Ovary (tissue), 7 donors: ENCODE measurements at regions not wholly inside any gene's neighbourhood (a gene's known extent, or its start where the extent isn't known, plus 50 kb on each side); places are given as distances from the start of the nearest gene placed in this dataset.

Experiments used
- DNase-seq, 5 donors: peaks; one replicate each; pipeline ENCODE4 v3.0.0-alpha.2; 2019 to 2020
- H3K27ac ChIP-seq, 2 donors: fragments of 200-600 bp; one replicate each; pipeline versions ENCODE4 v1.5.1 to v1.8.0; 2019 to 2022
- H3K27me3 ChIP-seq: fragments of 200-600 bp; one replicate; pipeline ENCODE4 v1.8.0; 2022
- H3K36me3 ChIP-seq: fragments of 200-600 bp; sonication (generic); one replicate; pipeline ENCODE4 v1.5.1; 2019
- H3K4me1 ChIP-seq: one replicate; pipeline ENCODE4 v1.8.1; 2013; ENCODE audit warnings: mild to moderate bottlenecking, moderate library complexity; ENCODE audit not compliant: insufficient read depth
- H3K4me3 ChIP-seq: fragments of 200-600 bp; sonication (generic); one replicate; pipeline ENCODE4 v1.5.1; 2017
- H3K9me3 ChIP-seq, 2 donors: fragments of 200-600 bp in 1 of 2; sonication (generic) in 1 of 2; one replicate each; pipeline versions ENCODE4 v1.5.1 to v1.8.1; 2013 to 2019; ENCODE audit warnings: mild to moderate bottlenecking in 1 of 2, moderate library complexity in 1 of 2
- CTCF ChIP-seq, 3 donors: fragments of 450-650 bp in 2 of 3; fragments of 200-600 bp in 1 of 3; IDR thresholded peaks; one replicate each; pipeline versions ENCODE4 v1.5.1 to v1.8.0; 2016 to 2022; ENCODE audit warnings: antibody characterized with exemption in 3 of 3, mild to moderate bottlenecking in 1 of 3
- EP300 ChIP-seq: sonication (generic); formaldehyde crosslinking; IDR thresholded peaks from one replicate; pipeline ENCODE4 v1.6.1; 2017; ENCODE audit warnings: antibody characterized with exemption
- POLR2A ChIP-seq: fragments of 450-650 bp; IDR thresholded peaks from one replicate; pipeline ENCODE4 v1.6.1; 2017; ENCODE audit warnings: antibody characterized with exemption, mild to moderate bottlenecking, moderate library complexity
- whole genome bisulfite sequencing, 3 donors: extraction: QIAGEN DNeasy Blood & Tissue Kit in 1 of 3; methylation state at CpG; one replicate each; pipeline versions ENCODE4 v1.1.5 to v1.1.7; 2013 to 2017; 5-methylcytosine and 5-hydroxymethylcytosine counted together
- intact Hi-C, 4 donors: fragments of 100-400 bp; cut with DNase I; formaldehyde crosslinking; loops; one replicate each; pipeline versions ENCODE4 v1.11.0 to v1.15.1; 2022 to 2023
- donor health status: DM: no; HTN: no; CAD: no; lungs with moderate emphysema.
- donor health status: DM: no; HTN: no; CAD: no.
- donor health status: Bipolar disorder and iron deficiency.
- donor health status: DM: no; HTN: no; CAD: no.
- donor health status: DM: yes; HTN: yes; CAD: no.

GRCh38 chr4:147037069-147037468 is 91.4 kb upstream of the TTC29 start:
- Histone ChIP-seq H3K9me3 (no peaks in the 10 kb centered on the region), H3K27me3 (no peaks in the 10 kb centered on the region), H3K4me1 (no peaks in the 10 kb centered on the region), H3K36me3 (no peaks in the 10 kb centered on the region), H3K4me3 (no peak overlapping the region), H3K27ac (no peak overlapping the region)
- no peak for DNase-seq
- WGBS, 3 donors, result 83 to 84% (median 84%) methylated on average over 4 of the region's 4 CpGs
- no peak for TF ChIP-seq EP300
- no peak for TF ChIP-seq CTCF (IDR thresholded peaks at IDR 0.05)
- no peak for TF ChIP-seq POLR2A
- intact Hi-C loops, result no loop called here

- Histone ChIP-seq H3K36me3 (no peaks in the 10 kb centered on the region), H3K27me3 (no peaks in the 10 kb centered on the region), H3K9me3 (no peaks in the 10 kb centered on the region), H3K27ac (no peak overlapping the region), H3K4me1 (no peaks in the 10 kb centered on the region), H3K4me3 (no peak overlapping the region)
- 46 to 62% (median 55%) methylated on average over 8 of the region's 8 CpGs for WGBS, 3 donors
- TF ChIP-seq POLR2A (no peak), EP300 (no peak), CTCF (IDR thresholded peaks at IDR 0.05) (no peak)
- intact Hi-C loops, result no loop called here
- no peak for DNase-seq
Observed at GRCh38 chr4:147039976-147040575, 94.4 kb upstream of the TTC29 start.

GRCh38 chr4:147040874-147041273 is 95.2 kb upstream of the TTC29 start:
- DNase-seq, result no peak
- Histone ChIP-seq H3K4me1 (no peaks in the 10 kb centered on the region), H3K27ac (no peak overlapping the region), H3K4me3 (no peak overlapping the region), H3K36me3 (no peaks in the 10 kb centered on the region), H3K27me3 (no peaks in the 10 kb centered on the region), H3K9me3 (no peaks in the 10 kb centered on the region)
- TF ChIP-seq CTCF (IDR thresholded peaks at IDR 0.05) (no peak), POLR2A (no peak), EP300 (no peak)
- WGBS, 3 donors, result 76 to 79% (median 76%) methylated on average over 3 of the region's 3 CpGs
- intact Hi-C loops, result no loop called here

- no peak overlapping the region for H3K27ac ChIP-seq
- H3K4me3 ChIP-seq, result no peak overlapping the region
- H3K9me3 ChIP-seq, result no peaks in the 10 kb centered on the region
- WGBS, 3 donors, result 17 to 23% (median 20%) methylated on average over 4 of the region's 4 CpGs
- H3K36me3 ChIP-seq, result no peaks in the 10 kb centered on the region
- intact Hi-C loops, result no loop called here
- no peaks in the 10 kb centered on the region for H3K27me3 ChIP-seq
- DNase-seq, result no peak
- H3K4me1 ChIP-seq, result no peaks in the 10 kb centered on the region
- no peak for TF ChIP-seq EP300
- TF ChIP-seq CTCF (IDR thresholded peaks at IDR 0.05), result no peak
- TF ChIP-seq POLR2A, result no peak
Observed at GRCh38 chr4:147041376-147041775, 95.7 kb upstream of the TTC29 start.
